ENCODE measurements at regions not wholly inside any gene's neighbourhood (a gene's known extent, or its start where the extent isn't known, plus 50 kb on each side); places are given as distances from the start of the nearest gene placed in this dataset.
"Not testable (repeated sequence)": the region's sequence is repeated elsewhere in the genome, so short reads cannot be mapped to it uniquely, and the experiment has no call there.

DNA sequence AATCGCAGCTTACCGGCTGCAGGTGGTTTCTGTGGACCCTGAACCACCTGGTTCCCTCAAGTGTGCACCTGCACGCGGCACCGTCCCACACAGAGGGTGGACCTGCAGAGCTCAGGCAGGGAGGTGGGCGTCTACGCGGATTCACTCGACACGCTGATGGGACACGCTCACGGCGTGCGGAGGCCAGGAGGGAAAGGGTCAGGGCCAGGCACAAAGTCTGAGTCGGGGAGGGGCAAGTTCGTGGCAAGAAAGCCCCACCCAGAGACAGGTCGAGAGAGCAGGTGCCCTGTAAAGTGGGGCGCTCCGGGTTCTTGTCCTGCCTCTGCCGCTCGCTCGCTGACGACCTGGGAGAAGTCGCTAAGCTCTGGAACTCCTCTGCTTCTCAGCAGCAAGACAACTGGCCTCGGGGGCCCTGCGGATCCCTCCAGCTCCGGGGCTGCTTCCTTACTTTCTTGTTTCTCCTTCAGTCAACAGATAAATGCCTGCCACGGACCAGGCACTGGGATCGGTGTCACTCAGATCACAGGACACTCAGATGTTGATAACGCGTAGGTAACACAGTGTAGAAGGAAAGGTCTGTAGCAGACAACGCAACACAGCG is 72.4 kb upstream of the NUP50 start:
- peaks cover 6% of the 10 kb centered on the region for H3K36me3 Mint-ChIP-seq (ENCODE audit: insufficient read depth, unreplicated experiment)
- DNase-seq (ENCODE audit: unreplicated experiment), result no peak
- BruUV-seq (replicated peaks), result no TSS peak
- intact Hi-C loops (cut with micrococcal nuclease), result no loop called here
- ChIA-PET CTCF (interaction anchor here (0.6 to 1.3 kb wide), 3 partner anchors 10 to 223 kb away, joined by 3 read pairs; no protein-coding TSS in a partner anchor), POLR2A (interaction anchor here (0.6 kb wide), 1 partner anchor 243 kb away, joined by 3 read pairs; no protein-coding TSS in a partner anchor)
- H3K4me3 Mint-ChIP-seq (ENCODE audit: unreplicated experiment), result no peak overlapping the region
- H3K27me3 Mint-ChIP-seq (ENCODE audit: insufficient read depth, unreplicated experiment), result peaks cover 18% of the 10 kb centered on the region
- peaks cover 9% of the 10 kb centered on the region for H3K4me1 Mint-ChIP-seq (ENCODE audit: insufficient read depth, unreplicated experiment)
- TF ChIP-seq, protein P1, sequence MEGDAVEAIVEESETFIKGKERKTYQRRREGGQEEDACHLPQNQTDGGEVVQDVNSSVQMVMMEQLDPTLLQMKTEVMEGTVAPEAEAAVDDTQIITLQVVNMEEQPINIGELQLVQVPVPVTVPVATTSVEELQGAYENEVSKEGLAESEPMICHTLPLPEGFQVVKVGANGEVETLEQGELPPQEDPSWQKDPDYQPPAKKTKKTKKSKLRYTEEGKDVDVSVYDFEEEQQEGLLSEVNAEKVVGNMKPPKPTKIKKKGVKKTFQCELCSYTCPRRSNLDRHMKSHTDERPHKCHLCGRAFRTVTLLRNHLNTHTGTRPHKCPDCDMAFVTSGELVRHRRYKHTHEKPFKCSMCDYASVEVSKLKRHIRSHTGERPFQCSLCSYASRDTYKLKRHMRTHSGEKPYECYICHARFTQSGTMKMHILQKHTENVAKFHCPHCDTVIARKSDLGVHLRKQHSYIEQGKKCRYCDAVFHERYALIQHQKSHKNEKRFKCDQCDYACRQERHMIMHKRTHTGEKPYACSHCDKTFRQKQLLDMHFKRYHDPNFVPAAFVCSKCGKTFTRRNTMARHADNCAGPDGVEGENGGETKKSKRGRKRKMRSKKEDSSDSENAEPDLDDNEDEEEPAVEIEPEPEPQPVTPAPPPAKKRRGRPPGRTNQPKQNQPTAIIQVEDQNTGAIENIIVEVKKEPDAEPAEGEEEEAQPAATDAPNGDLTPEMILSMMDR (IDR thresholded peaks at IDR 0.05; ENCODE audit: unreplicated experiment), result no peak
- no peaks in the 10 kb centered on the region for H3K9me3 Mint-ChIP-seq (ENCODE audit: unreplicated experiment)
- H3K27ac Mint-ChIP-seq (ENCODE audit: low read depth, unreplicated experiment), result no peak overlapping the region

DNA sequence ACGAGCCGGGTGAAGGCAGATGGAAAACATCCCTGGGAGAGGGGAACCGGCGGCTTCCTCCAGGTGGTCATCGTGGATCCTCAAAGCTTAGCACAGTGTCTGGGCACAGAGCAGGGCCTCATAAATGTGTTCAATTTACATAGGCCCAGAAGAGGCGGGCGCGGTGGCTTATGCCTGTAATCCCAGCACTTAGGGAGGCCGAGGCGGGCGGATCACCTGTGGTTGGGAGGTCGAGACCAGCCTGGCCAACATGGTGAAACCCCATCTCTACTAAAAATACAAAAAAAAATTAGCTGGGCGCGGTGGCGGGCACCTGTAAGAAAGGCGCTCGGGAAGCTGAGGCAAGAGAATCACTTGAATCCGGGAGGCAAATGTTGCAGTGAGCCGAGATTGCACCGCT is 71.8 kb upstream of the NUP50 start:
- Mint-ChIP-seq H3K4me1 (ENCODE audit: insufficient read depth, unreplicated experiment) (peaks cover 11% of the 10 kb centered on the region), H3K27me3 (ENCODE audit: insufficient read depth, unreplicated experiment) (peaks cover 23% of the 10 kb centered on the region)
- H3K27ac Mint-ChIP-seq (ENCODE audit: low read depth, unreplicated experiment); BruUV-seq (replicated peaks); H3K4me3 Mint-ChIP-seq (ENCODE audit: unreplicated experiment); H3K36me3 Mint-ChIP-seq (ENCODE audit: insufficient read depth, unreplicated experiment); DNase-seq (ENCODE audit: unreplicated experiment); intact Hi-C loops (cut with micrococcal nuclease); H3K9me3 Mint-ChIP-seq (ENCODE audit: unreplicated experiment): not testable (repeated sequence)
- ChIA-PET CTCF (interaction anchor here (0.6 to 1.3 kb wide), 2 partner anchors 18 to 224 kb away, joined by 3 read pairs; no protein-coding TSS in a partner anchor), POLR2A (interaction anchor here (0.6 kb wide), 1 partner anchor 243 kb away, joined by 3 read pairs; no protein-coding TSS in a partner anchor)

DNA sequence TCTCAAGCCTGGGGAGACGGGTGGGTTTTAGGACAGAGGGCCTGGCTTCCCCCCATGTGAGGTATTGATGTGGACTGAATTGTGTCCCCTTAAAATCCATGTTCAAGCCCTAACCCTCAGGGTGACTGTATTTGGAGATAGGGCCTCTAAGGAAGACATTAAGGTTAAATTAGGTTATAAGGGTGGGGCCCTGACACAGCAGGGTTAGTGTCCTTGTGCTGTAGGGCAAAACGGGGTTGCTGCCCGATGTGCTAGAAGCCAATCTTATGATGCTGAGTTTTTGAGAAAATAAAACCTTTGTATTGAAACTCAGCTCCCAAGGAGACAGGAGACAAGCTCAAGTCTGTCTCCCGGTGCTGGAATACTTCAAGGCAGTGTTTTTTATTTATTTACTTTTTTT is 71.1 kb upstream of the NUP50 start:
- BruUV-seq (replicated peaks), result no TSS peak
- H3K4me3 Mint-ChIP-seq (ENCODE audit: unreplicated experiment), result no peak overlapping the region
- H3K4me1 Mint-ChIP-seq (ENCODE audit: insufficient read depth, unreplicated experiment), result peaks cover 11% of the 10 kb centered on the region
- peaks cover 23% of the 10 kb centered on the region for H3K27me3 Mint-ChIP-seq (ENCODE audit: insufficient read depth, unreplicated experiment)
- TF ChIP-seq, protein P1 (IDR thresholded peaks at IDR 0.05; ENCODE audit: unreplicated experiment), result no peak
- peaks cover 6% of the 10 kb centered on the region for H3K36me3 Mint-ChIP-seq (ENCODE audit: insufficient read depth, unreplicated experiment)
- intact Hi-C loops (cut with micrococcal nuclease), result no loop called here
- POLR2A ChIA-PET, result no interaction called here
- CTCF ChIA-PET, result interaction anchor here (0.6 to 5.0 kb wide), 2 partner anchors 10 to 32 kb away, joined by 5 to 37 read pairs; no protein-coding TSS in a partner anchor
- H3K9me3 Mint-ChIP-seq (ENCODE audit: unreplicated experiment), result no peaks in the 10 kb centered on the region
- H3K27ac Mint-ChIP-seq (ENCODE audit: low read depth, unreplicated experiment), result no peak overlapping the region
- no peak for DNase-seq (ENCODE audit: unreplicated experiment)

DNA sequence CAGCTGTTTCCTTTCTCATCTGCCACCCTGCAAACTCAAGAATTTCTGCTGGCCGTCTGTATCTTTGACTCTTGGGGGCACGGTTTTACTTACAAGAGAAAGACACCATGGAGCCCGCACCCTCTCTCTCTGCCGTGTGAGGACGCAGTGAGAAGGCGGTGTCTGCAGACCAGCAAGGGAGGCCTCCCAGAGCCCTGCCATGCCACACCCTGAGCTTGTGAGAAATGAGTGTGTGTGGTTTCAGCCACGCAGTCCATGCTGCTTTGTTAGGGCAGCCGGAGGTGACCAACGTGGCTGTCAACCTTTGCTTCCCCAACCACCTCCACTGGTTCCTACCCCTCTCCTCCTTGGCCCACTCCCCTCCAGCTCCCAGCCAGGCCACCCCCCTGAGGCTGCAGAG is 70.1 kb upstream of the NUP50 start:
- intact Hi-C loops (cut with micrococcal nuclease), result no loop called here
- TF ChIP-seq, protein P1 (IDR thresholded peaks at IDR 0.05; ENCODE audit: unreplicated experiment), result no peak
- POLR2A ChIA-PET, result no interaction called here
- Mint-ChIP-seq H3K27me3 (ENCODE audit: insufficient read depth, unreplicated experiment) (peaks cover 23% of the 10 kb centered on the region), H3K4me1 (ENCODE audit: insufficient read depth, unreplicated experiment) (peaks cover 11% of the 10 kb centered on the region), H3K4me3 (ENCODE audit: unreplicated experiment) (no peak overlapping the region), H3K27ac (ENCODE audit: low read depth, unreplicated experiment) (no peak overlapping the region), H3K36me3 (ENCODE audit: insufficient read depth, unreplicated experiment) (peaks cover 6% of the 10 kb centered on the region), H3K9me3 (ENCODE audit: unreplicated experiment) (no peaks in the 10 kb centered on the region)
- no TSS peak for BruUV-seq (replicated peaks)
- CTCF ChIA-PET, result interaction anchor here (0.8 to 5.0 kb wide), 3 partner anchors 11 to 273 kb away, joined by 4 to 40 read pairs (median 37); no protein-coding TSS in a partner anchor
- DNase-seq (ENCODE audit: unreplicated experiment), result no peak
